HEK293T (cell line): ENCODE measurements at regions not wholly inside any gene's neighbourhood (a gene's known extent, or its start where the extent isn't known, plus 50 kb on each side); places are given as distances from the start of the nearest gene placed in this dataset.

Experiments
- ARNT ChIP-seq: fragments of 450-650 bp; IDR thresholded peaks from 2 replicates; pipeline ENCODE4 v1.6.1; 2017; ENCODE audit warnings: mild to moderate bottlenecking
- BHLHE40 ChIP-seq: fragments of 450-650 bp; IDR thresholded peaks from 2 replicates; pipeline ENCODE4 v1.6.1; 2016; ENCODE audit warnings: mild to moderate bottlenecking, moderate library complexity, borderline replicate concordance
- FOXK2 ChIP-seq: fragments of 450-650 bp; IDR thresholded peaks from 2 replicates; pipeline ENCODE4 v1.6.1; 2016; ENCODE audit warnings: mild to moderate bottlenecking
- FOXM1 ChIP-seq: fragments of 450-650 bp; IDR thresholded peaks from 2 replicates; pipeline ENCODE4 v1.6.1; 2017; ENCODE audit warnings: mild to moderate bottlenecking, borderline replicate concordance
- HDGF ChIP-seq: fragments of 450-650 bp; IDR thresholded peaks from 2 replicates; pipeline ENCODE4 v1.6.1; 2017; ENCODE audit warnings: antibody characterized with exemption, borderline replicate concordance
- L3MBTL2 ChIP-seq: fragments of 450-650 bp; conservative IDR thresholded peaks from 2 replicates; pipeline ENCODE4 v1.6.1; 2016; ENCODE audit warnings: mild to moderate bottlenecking
- NFRKB ChIP-seq: fragments of 450-650 bp; IDR thresholded peaks from 2 replicates; pipeline ENCODE4 v1.6.1; 2016; ENCODE audit warnings: mild to moderate bottlenecking, moderate library complexity
- SP1 ChIP-seq: fragments of 450-650 bp; IDR thresholded peaks from 2 replicates; pipeline ENCODE4 v1.6.1; 2017
- SUZ12 ChIP-seq: fragments of 450-650 bp; IDR thresholded peaks from 2 replicates; pipeline ENCODE4 v1.6.1; 2016; ENCODE audit warnings: mild to moderate bottlenecking
- TARDBP ChIP-seq: fragments of 450-650 bp; IDR thresholded peaks from 2 replicates; pipeline ENCODE4 v1.6.1; 2016
- TF ChIP-seq, protein P1 (sequence below): fragments of 450-650 bp; IDR thresholded peaks from 2 replicates; pipeline ENCODE4 v1.6.1; 2016

DNA sequence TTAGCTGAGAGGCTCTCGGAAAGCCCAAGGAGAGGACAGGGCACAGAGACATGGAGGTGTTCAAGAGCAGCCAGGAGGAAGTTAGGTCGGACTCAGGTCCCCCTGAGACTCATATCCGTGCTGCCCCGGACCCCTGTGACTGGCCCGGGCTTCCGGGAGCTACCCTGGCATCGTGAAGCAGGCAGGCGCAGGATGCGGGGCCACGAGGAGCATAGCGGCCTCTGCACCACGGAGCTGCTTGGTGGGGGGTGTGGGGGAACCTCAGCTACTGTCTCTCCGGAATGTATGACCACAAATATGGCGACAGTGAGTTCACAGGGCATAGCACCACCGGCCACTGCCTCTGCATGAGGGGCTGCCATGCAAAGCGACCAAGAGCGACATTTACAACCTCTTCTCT is 112.2 kb upstream of the GUCA2B start:
- TF ChIP-seq NFRKB: no peak
- TF ChIP-seq TARDBP: no peak
- TF ChIP-seq SUZ12: no peak
- no peak for TF ChIP-seq FOXM1
- TF ChIP-seq SP1: no peak
- no peak for TF ChIP-seq ARNT
- TF ChIP-seq BHLHE40: no peak
- no peak for TF ChIP-seq L3MBTL2
- no peak for TF ChIP-seq HDGF
- TF ChIP-seq, protein P1, sequence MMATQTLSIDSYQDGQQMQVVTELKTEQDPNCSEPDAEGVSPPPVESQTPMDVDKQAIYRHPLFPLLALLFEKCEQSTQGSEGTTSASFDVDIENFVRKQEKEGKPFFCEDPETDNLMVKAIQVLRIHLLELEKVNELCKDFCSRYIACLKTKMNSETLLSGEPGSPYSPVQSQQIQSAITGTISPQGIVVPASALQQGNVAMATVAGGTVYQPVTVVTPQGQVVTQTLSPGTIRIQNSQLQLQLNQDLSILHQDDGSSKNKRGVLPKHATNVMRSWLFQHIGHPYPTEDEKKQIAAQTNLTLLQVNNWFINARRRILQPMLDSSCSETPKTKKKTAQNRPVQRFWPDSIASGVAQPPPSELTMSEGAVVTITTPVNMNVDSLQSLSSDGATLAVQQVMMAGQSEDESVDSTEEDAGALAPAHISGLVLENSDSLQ: no peak
- TF ChIP-seq FOXK2: no peak
